HG02642 (cell line): ENCODE measurements at regions not wholly inside any gene's neighbourhood (a gene's known extent, or its start where the extent isn't known, plus 50 kb on each side); places are given as distances from the start of the nearest gene placed in this dataset.

Source experiments
- ATAC-seq: cut with Tn5 transposase; IDR thresholded peaks from one replicate; pipeline ENCODE4 v1.9.1; 2021; ENCODE audit warnings: mild to moderate bottlenecking; ENCODE audit not compliant: unreplicated experiment, poor library complexity

- ATAC-seq = no peak
Observed at GRCh38 chr11:42251984-42252383, 792.5 kb upstream of the LRRC4C start.

- no peak for ATAC-seq
Observed at GRCh38 chr11:42253156-42253555, 793.7 kb upstream of the LRRC4C start.

- ATAC-seq = no peak
Observed at GRCh38 chr11:42255906-42256305, 796.5 kb upstream of the LRRC4C start.

GRCh38 chr11:42257534-42257933, 798.1 kb upstream of the LRRC4C start:
- no peak for ATAC-seq

GRCh38 chr11:42265072-42265471, 805.6 kb upstream of the LRRC4C start:
- ATAC-seq = no peak

GRCh38 chr11:42271306-42271705, 811.9 kb upstream of the LRRC4C start:
- no peak for ATAC-seq

GRCh38 chr11:42273977-42274376, 814.5 kb upstream of the LRRC4C start:
- ATAC-seq = no peak

GRCh38 chr11:42296910-42297309, 837.5 kb upstream of the LRRC4C start:
- no peak for ATAC-seq

GRCh38 chr11:42299780-42300179, 840.3 kb upstream of the LRRC4C start:
- ATAC-seq = no peak

GRCh38 chr11:42301777-42302176, 842.3 kb upstream of the LRRC4C start:
- no peak for ATAC-seq

GRCh38 chr11:42311514-42311913, 852.1 kb upstream of the LRRC4C start:
- ATAC-seq = no peak

- ATAC-seq = no peak
Observed at GRCh38 chr11:42311944-42312343, 852.5 kb upstream of the LRRC4C start.

GRCh38 chr11:42315267-42315666, 855.8 kb upstream of the LRRC4C start:
- ATAC-seq = no peak

GRCh38 chr11:42315846-42316245, 856.4 kb upstream of the LRRC4C start:
- ATAC-seq = no peak

- no peak for ATAC-seq
Observed at GRCh38 chr11:42319921-42320320, 860.5 kb upstream of the LRRC4C start.

GRCh38 chr11:42329929-42330565, 870.6 kb upstream of the LRRC4C start:
- no peak for ATAC-seq

GRCh38 chr11:42337786-42338455, 878.5 kb upstream of the LRRC4C start:
- ATAC-seq = no peak

GRCh38 chr11:42344204-42344792, 884.8 kb upstream of the LRRC4C start:
- no peak for ATAC-seq

GRCh38 chr11:42345933-42346332, 886.5 kb upstream of the LRRC4C start:
- no peak for ATAC-seq

- ATAC-seq = no peak
Observed at GRCh38 chr11:42363701-42364100, 904.2 kb upstream of the LRRC4C start.

GRCh38 chr11:42390116-42390515, 921.7 kb upstream of the API5 start:
- no peak for ATAC-seq

- ATAC-seq = no peak
Observed at GRCh38 chr11:42397483-42397882, 914.3 kb upstream of the API5 start.
